A673 (cell line): ENCODE measurements at regions not wholly inside any gene's neighbourhood (a gene's known extent, or its start where the extent isn't known, plus 50 kb on each side); places are given as distances from the start of the nearest gene placed in this dataset.

ENCODE experiments used
- EZH2 ChIP-seq: fragments of 200-600 bp; sonication (generic); IDR thresholded peaks from 2 replicates; pipeline ENCODE4 v1.6.1; 2017; ENCODE audit warnings: borderline replicate concordance, low read depth, mild to moderate bottlenecking, mixed read lengths, antibody characterized with exemption, low read length; ENCODE audit not compliant: poor library complexity, severe bottlenecking
- TF ChIP-seq, protein P1 (sequence below): fragments of 300-800, 200-600 bp; sonication (generic); conservative IDR thresholded peaks from 2 replicates; pipeline ENCODE4 v1.5.1; 2017; ENCODE audit warnings: low read depth, mild to moderate bottlenecking, antibody characterized with exemption, low read length, moderate library complexity, mixed read lengths

DNA sequence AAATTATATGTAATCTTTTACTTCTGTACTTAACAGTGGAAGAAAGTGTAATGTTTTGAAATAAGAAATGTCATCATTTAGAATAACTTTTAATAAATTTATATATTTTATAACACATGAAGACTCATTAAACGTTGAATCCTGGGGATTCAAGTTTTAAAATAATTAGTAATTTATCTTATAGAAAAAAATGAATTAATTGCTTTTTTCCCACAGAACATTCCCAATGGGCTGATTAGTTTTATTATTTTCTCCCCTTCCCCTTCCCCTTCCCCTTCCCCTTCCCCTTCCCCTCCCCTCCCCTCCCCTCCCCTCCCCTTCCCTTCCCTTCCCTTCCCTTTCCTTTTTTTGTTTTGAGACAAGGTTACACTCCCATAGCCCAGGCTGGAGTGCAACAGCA lies 79.7 kb downstream of the MRPS30 start:
- TF ChIP-seq, protein P1, sequence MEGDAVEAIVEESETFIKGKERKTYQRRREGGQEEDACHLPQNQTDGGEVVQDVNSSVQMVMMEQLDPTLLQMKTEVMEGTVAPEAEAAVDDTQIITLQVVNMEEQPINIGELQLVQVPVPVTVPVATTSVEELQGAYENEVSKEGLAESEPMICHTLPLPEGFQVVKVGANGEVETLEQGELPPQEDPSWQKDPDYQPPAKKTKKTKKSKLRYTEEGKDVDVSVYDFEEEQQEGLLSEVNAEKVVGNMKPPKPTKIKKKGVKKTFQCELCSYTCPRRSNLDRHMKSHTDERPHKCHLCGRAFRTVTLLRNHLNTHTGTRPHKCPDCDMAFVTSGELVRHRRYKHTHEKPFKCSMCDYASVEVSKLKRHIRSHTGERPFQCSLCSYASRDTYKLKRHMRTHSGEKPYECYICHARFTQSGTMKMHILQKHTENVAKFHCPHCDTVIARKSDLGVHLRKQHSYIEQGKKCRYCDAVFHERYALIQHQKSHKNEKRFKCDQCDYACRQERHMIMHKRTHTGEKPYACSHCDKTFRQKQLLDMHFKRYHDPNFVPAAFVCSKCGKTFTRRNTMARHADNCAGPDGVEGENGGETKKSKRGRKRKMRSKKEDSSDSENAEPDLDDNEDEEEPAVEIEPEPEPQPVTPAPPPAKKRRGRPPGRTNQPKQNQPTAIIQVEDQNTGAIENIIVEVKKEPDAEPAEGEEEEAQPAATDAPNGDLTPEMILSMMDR: no peak
- no peak for TF ChIP-seq EZH2
